ENCODE measurements at regions not wholly inside any gene's neighbourhood (a gene's known extent, or its start where the extent isn't known, plus 50 kb on each side); places are given as distances from the start of the nearest gene placed in this dataset.

DNA sequence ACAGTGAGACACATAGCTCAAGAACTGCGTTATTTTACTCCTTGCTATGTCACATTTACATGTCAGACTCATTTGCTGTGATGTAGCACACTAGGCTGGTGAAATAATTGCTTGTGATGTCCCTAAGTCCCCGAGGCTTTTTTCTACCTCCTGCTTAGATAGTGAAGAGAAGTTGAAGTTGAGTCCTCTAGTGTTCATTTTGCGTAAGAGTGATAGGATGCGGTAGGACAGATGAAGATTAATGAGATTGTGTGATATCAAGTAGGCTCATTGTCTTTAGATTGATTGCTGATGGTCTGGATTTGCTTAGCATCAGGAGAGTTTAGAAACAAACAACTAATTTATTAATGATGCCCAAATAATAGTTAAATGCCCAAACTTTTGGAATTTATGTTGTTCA is 173.6 kb upstream of the NUDT6 start:
- DNase-seq (ENCODE audit: low read depth in 2 of 2) = no peak

DNA sequence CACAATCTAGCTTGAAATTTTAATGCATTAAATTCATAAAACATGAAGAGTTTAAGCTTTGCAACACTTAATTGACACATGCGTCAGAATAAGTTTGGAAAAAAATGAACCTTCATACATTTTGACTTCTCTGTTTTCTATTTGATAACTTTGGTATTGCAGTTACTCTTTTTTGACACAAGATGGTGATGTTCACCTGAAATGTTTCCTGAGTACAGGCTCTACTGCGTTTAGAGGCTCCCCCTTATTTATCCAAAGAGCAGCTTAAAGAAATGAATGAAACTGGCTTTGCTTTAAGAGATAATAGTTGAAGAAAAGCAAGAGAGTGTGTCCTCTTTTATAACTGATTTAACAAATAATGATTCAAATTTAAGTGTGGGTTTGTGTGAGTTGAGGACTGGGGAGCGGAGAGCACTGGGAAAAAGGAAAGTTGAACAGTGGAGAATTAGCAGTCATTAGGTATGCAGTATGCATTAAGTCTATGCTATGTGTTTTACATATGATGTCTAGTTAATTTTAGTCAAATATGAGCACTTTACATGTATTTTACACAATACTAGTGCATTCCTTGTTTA is 180.6 kb upstream of the NUDT6 start:
- no peak for DNase-seq (ENCODE audit: low read depth in 2 of 2)

DNA sequence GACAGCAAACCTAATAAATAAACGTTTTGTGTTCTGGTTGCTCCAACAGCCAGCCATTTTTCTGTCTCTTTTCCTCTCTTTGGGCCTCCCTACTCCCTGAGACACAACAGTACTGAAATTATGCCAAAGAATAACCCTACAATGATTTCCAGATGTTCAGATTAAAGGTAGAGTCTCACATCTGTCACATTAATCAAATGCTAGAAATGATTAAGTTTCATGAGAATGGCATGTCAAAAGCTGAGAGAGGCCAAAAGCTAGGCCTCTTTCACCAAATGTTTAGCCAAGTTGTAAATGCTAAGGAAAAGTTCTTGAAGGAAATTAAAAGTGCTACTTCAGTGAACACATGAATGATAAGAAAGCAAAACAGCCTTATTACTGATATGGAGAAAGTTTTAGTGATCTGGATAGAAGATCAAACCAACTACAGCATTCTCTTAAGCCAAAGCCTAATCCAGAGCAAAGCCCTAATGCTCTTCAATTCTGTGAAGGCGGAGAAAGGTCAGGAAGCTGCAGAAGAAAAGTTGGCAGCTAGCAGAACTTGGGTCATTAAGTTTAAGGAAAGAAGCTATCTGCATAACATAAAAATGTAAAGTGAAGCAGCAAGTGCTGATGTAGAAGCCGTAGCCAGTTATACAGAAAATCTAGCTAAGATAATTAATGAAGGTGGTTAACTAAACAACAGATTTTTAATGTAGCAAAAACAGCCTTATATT is 182.1 kb upstream of the NUDT6 start:
- DNase-seq (ENCODE audit: low read depth in 2 of 2) = no peak

GRCh38 chr4:123105026-123105420 is 182.6 kb upstream of the NUDT6 start:
- no peak for DNase-seq (ENCODE audit: low read depth in 2 of 2)

- no peak for DNase-seq (ENCODE audit: low read depth in 2 of 2)
Measured at GRCh38 chr4:123106747-123107146, 184.3 kb upstream of the NUDT6 start.

DNA sequence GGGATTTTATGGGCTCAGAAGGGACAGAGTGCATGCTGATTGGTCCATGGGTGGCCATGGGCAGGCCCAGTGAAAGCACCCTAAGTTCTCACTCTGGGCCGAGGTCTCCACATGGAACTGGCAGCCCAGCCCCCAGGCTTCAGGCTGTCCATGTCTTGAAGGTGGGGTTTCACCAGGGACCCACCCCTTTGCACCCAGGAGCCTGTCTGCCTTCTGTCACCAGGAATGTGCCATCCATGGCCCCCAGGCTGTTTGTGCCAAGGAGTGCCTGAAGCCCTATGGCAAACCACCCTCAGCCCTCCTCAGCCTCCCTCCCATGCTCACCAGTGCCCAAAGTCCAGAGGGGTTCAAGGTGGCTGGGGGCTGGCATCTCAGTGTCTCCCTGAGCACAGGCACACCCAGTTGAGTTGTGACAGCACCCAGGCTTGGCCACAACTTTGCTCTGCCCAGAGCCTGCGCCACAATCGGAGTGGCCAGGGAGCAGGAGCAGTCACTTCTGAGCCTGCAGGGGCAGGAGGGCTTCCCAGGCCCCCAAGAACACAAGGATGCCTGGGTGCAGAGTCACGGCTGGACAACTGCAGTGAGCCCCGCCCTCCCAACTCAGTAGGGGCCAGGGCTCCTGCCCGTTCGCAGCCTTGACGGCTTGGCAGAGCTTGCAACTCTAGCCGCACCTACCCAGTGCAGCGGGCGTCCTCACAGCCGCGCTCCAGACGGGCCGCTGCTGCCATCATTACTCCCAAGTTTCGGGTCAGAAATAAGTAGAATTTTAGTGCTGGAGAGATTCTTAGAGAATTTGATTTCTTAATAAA is 185.3 kb upstream of the NUDT6 start:
- DNase-seq (ENCODE audit: low read depth in 2 of 2) = no peak

- DNase-seq (ENCODE audit: low read depth in 2 of 2) = no peak
Measured at GRCh38 chr4:123109139-123109538, 186.7 kb upstream of the NUDT6 start.

DNA sequence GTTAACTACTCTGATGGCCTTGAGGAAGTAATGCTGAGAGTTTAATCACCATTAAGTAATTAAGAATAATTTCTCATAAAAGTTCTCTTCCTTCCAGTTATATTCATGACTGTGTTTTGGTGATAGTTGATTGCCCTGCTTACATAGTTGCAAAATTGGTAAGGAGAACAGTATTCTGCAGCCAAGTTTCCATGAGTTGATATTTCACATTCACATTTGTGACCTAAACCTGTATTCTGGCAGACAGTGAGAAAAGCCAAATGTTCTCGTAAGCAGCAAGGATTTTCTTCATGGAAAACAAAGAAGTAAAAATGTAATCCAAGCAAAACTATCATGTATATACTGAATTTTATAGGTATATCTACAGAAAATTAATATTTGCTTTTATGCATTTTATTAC is 187.8 kb upstream of the NUDT6 start:
- no peak for DNase-seq (ENCODE audit: low read depth in 2 of 2)

GRCh38 chr4:123110685-123111084 is 188.3 kb upstream of the NUDT6 start:
- no peak for DNase-seq (ENCODE audit: low read depth in 2 of 2)

DNA sequence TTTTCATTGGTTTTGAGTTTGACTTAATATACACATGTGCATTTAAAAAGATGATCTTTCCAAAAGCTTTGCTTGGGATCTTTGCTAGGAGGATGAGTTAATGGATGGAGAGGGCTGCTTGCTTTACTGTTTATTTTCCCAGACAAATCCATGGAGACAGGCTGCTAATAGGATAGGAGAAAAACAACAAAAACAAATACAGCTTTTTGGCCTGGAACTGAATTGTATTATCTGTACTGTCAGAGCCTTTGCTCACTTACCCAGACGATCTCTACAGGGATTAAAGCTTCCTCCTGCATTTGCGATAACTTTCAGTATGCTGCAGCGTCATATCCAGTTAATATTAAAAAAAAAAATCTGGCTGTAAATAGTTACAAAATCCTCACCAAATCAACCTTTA is 190.8 kb upstream of the NUDT6 start:
- DNase-seq (ENCODE audit: low read depth in 2 of 2) = no peak

DNA sequence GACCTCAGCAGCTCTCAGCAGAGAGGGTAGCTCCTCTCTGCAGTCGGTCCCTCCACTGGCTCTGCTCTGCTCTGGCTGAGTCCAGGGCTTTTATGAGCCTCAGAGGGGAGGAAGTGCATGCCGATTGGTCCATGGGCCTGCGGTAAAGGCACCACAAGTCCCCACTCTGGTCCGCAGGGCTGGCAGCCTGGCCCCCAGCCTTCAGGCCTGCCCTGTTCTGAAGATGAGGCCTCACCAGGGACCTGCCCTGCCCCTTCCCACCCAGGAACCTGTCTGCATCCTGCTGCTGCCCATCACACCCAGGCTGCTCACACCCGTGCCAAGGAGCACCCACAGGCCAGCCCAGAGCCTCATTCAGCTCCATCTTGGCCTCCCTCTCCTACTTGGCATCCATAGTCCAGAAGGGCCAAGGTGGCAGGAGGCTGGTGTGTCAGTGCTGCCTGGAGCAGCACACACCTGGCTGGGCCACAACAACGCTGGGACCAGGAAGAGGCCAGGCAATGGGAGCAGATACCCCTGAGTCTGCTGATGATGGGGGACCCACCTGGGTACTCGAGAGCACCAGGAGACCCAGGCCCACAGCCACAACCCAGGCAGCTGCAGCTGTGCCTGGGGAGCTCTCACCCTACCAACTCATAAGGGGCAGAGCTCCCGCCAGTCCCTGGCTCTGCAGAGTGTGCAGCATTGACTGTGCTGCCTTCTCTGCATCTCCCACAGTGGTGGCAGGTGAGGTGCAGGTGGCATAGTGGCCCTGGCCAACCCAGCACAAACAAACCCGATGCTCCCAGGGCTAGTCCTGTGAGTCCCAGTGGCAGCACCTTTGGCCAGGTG is 191.9 kb upstream of the NUDT6 start:
- no peak for DNase-seq (ENCODE audit: low read depth in 2 of 2)

GRCh38 chr4:123114915-123115756 is 192.7 kb upstream of the NUDT6 start:
- DNase-seq (ENCODE audit: low read depth in 2 of 2) = no peak

DNA sequence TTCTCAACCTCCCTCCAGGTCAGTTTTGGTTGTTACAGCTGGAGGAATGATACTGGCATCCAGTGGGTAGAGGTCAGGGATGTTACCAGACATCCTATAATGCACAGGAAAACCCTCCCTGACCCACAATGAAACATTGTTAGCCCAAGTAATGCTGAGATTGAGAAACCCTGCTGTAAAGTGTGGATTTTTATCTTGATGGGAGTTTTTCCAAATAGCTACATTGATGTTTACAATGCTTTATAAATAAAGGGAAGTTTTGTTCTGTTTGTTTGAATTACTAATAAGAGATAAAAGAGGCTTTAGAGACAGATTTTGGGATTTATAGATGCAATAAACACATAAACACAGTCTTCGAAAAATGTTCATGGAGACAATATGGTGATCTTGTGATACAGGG is 194.0 kb upstream of the NUDT6 start:
- DNase-seq (ENCODE audit: low read depth in 2 of 2) = no peak

DNA sequence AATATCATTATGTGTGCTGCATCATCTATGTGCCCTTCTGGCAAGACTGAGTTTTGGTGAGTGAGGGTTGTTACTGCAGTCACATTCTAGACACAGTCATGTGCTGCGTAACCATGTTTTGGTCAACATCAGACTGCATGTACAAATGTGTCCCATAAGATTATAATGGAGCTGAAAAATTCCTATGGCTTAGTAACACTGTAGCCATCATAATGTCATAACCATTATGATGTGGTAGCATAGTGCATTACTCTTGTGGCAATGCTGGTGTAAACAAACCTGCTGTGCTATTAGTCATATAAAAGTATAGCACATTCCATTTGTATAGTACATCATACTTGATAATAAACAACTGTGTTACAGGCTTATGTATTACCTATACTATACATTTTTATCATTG is 198.1 kb upstream of the NUDT6 start:
- DNase-seq (ENCODE audit: low read depth in 2 of 2) = no peak

DNA sequence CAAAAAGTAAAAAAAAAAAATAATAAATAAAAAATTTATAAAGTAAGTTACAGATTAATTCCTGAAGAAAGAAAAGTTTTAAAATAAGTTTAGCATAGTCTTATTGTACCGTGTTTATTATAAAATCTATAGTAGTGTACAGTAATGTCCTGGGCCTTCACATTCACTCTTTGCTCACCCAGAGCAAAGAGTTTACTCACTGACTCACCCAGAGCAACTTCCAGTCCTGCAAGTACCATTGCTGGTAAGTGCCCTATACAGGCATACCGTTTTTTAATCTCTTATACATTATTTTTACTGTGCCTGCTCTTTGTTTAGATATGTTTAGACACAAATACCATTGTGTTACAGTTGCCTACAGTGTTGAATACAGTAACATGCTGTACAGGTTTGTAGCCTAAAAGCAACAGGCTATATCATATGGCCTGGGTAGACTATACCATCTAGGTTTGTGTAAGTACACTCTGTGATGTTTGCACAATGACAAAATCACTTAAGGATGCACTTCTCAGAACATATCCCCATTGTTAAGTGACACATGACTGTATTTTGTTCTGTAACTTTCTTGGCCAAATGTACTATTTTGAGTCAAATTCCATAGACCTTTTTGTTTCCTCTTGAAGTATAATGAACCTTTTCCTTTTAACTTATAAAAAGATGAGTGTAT is 199.0 kb upstream of the NUDT6 start:
- no peak for DNase-seq (ENCODE audit: low read depth in 2 of 2)

DNA sequence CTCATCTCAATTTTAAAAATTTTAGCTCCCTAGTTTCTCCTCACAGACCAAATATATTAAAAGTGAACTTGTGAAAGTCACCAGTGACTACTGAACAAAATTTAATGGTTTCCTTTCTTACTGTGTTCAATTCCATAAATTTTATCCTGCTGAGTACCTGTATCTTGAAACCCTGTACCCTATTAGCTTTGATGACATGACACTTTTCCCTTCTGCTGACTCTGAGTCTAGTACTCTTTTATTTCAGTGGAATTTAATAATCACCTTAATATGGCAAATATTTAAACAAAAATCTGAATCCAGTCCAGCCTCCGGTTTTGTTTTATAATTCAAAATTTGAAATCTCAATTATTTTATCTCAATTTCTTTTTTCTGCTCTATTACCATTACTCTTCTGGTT is 203.1 kb upstream of the NUDT6 start:
- DNase-seq (ENCODE audit: low read depth in 2 of 2) = no peak

DNA sequence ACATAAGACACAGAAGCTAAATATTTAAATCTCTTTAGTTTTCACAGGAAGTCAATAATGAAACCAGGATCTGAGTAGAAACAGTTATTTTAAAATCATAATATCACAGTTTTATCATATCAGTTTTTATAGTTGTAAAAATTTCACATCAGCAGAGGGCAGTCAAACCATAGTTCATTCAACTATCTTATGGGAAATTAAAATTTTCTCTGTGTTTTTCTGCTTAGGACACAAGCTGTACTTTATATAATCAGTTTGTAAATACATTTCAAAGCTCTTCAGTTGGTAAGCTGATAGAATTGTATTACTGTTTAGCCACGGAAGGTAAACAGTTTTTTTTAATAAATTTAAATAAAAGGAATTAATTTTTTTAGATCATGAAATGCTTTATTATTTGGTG is 204.8 kb upstream of the NUDT6 start:
- DNase-seq (ENCODE audit: low read depth in 2 of 2) = no peak

- no peak for DNase-seq (ENCODE audit: low read depth in 2 of 2)
Measured at GRCh38 chr4:123127875-123128274, 205.5 kb upstream of the NUDT6 start.

GRCh38 chr4:123133397-123134050 is 211.1 kb upstream of the NUDT6 start:
- DNase-seq (ENCODE audit: low read depth in 2 of 2) = no peak

DNA sequence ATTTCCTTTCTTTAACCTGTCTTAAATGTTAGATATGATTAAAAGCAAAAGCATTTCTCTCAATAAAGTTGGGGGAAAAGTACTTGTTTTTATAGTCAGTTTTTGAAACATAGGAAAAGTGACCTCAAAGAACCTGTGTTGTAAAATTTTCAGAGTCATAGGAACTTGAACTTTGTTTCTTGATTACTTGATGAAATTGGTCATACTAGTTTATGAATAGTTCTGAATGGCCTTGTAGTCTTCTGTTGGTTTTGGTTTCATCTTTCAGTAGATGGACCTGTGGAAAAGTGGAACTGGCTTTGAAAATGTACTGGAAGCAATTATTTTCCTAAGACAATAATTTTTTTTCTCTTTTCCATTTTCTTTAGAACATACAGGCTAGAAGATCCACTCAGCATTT is 222.2 kb upstream of the NUDT6 start:
- DNase-seq (ENCODE audit: low read depth in 2 of 2) = no peak
